GM23338 (cell line): ENCODE measurements at regions not wholly inside any gene's neighbourhood (a gene's known extent, or its start where the extent isn't known, plus 50 kb on each side); places are given as distances from the start of the nearest gene placed in this dataset.

ENCODE experiments used
- ATAC-seq: fragments of 200-7000 bp; cut with Tn5 transposase; 3 replicates; pipeline ENCODE4 v1.9.1; 2020
- DNase-seq: peaks from one replicate; pipeline ENCODE4 v3.0.0-alpha.2; 2015; ENCODE audit warnings: low spot score
- H2AFZ ChIP-seq: fragments of 200-600 bp; sonication (generic); 2 replicates; pipeline ENCODE4 v1.8.0; 2016; ENCODE audit warnings: antibody characterized with exemption, mild to moderate bottlenecking, moderate library complexity
- H3F3A ChIP-seq: fragments of 200-600 bp; sonication (generic); replicated peaks from 2 replicates; pipeline ENCODE4 v1.8.0; 2017; ENCODE audit warnings: antibody characterized with exemption, mixed run types, low read depth
- H3K27ac ChIP-seq: fragments of 200-600 bp; sonication (generic); 2 replicates; pipeline ENCODE4 v1.6.1; 2016; ENCODE audit warnings: low read depth
- H3K27me3 ChIP-seq: fragments of 200-600 bp; sonication (generic); 2 replicates; pipeline ENCODE4 v1.8.0; 2016; ENCODE audit warnings: mild to moderate bottlenecking, mixed run types, moderate library complexity; ENCODE audit not compliant: insufficient read depth
- H3K36me3 ChIP-seq: fragments of 200-600 bp; sonication (generic); 2 replicates; pipeline ENCODE4 v1.8.0; 2016; ENCODE audit warnings: mild to moderate bottlenecking; ENCODE audit not compliant: insufficient read depth
- H3K4me1 ChIP-seq: fragments of 200-600 bp; sonication (generic); 2 replicates; pipeline ENCODE4 v1.8.0; 2016; ENCODE audit warnings: mild to moderate bottlenecking, moderate library complexity; ENCODE audit not compliant: insufficient read depth
- H3K4me2 ChIP-seq: fragments of 200-600 bp; sonication (generic); 2 replicates; pipeline ENCODE4 v1.7.1; 2017; ENCODE audit warnings: mixed run types
- H3K4me3 ChIP-seq: fragments of 200-600 bp; sonication (generic); 2 replicates; pipeline ENCODE4 v1.6.1; 2016; ENCODE audit warnings: mixed run types
- H3K79me2 ChIP-seq: fragments of 200-600 bp; sonication (generic); replicated peaks from 2 replicates; pipeline ENCODE4 v1.8.0; 2017; ENCODE audit warnings: mild to moderate bottlenecking; ENCODE audit not compliant: insufficient read depth
- H3K9me2 ChIP-seq: fragments of 200-600 bp; sonication (generic); 2 replicates; pipeline ENCODE4 v1.8.0; 2017; ENCODE audit not compliant: insufficient read depth
- H4K20me1 ChIP-seq: fragments of 200-600 bp; sonication (generic); replicated peaks from 2 replicates; pipeline ENCODE4 v1.8.0; 2017; ENCODE audit warnings: mild to moderate bottlenecking; ENCODE audit not compliant: insufficient read depth
- H3K27ac Mint-ChIP-seq: 2 replicates; pipeline ENCODE4 v1.8.0; 2020; ENCODE audit warnings: inconsistent platforms, mild to moderate bottlenecking, moderate library complexity, mixed read lengths
- H3K27me3 Mint-ChIP-seq: 3 replicates; pipeline ENCODE4 v1.8.0; 2022; ENCODE audit warnings: low read depth, mild to moderate bottlenecking, moderate library complexity, mixed read lengths, inconsistent platforms; ENCODE audit not compliant: insufficient read depth, poor library complexity
- H3K36me3 Mint-ChIP-seq: 3 replicates; pipeline ENCODE4 v1.8.0; 2021; ENCODE audit warnings: low read depth, mild to moderate bottlenecking, inconsistent platforms, moderate library complexity, mixed read lengths
- H3K4me1 Mint-ChIP-seq: 3 replicates; pipeline ENCODE4 v1.8.0; 2020; ENCODE audit warnings: mild to moderate bottlenecking, inconsistent platforms, mixed read lengths
- H3K4me3 Mint-ChIP-seq: 3 replicates; pipeline ENCODE4 v1.8.0; 2021; ENCODE audit warnings: moderate library complexity, mild to moderate bottlenecking, inconsistent platforms, mixed read lengths
- H3K9me3 Mint-ChIP-seq: 3 replicates; pipeline ENCODE4 v1.8.0; 2020; ENCODE audit warnings: moderate library complexity, mild to moderate bottlenecking, inconsistent platforms, mixed read lengths
- CREB1 ChIP-seq: fragments of 250-450 bp; sonication (Bioruptor Pico); IDR thresholded peaks from 2 replicates; pipeline ENCODE4 v1.5.0; 2020; ENCODE audit warnings: low read depth, mild to moderate bottlenecking, moderate library complexity
- EZH2 ChIP-seq: fragments of 200-600 bp; sonication (generic); IDR thresholded peaks from one replicate; pipeline ENCODE4 v1.8.0; 2017; ENCODE audit warnings: antibody characterized with exemption, mild to moderate bottlenecking, low read depth; ENCODE audit not compliant: unreplicated experiment
- JUNB ChIP-seq: IDR thresholded peaks from one replicate; pipeline ENCODE4 v1.6.1; 2016; ENCODE audit warnings: antibody characterized with exemption; ENCODE audit not compliant: unreplicated experiment
- NANOG ChIP-seq: IDR thresholded peaks from 2 replicates; pipeline ENCODE4 v1.6.1; 2016; ENCODE audit warnings: antibody characterized with exemption, borderline replicate concordance
- POLR2AphosphoS5 ChIP-seq: IDR thresholded peaks from 2 replicates; pipeline ENCODE4 v1.6.1; 2016; ENCODE audit warnings: antibody characterized with exemption, low read depth
- STAT1 ChIP-seq: IDR thresholded peaks from one replicate; pipeline ENCODE4 v1.6.1; 2016; ENCODE audit warnings: antibody characterized with exemption; ENCODE audit not compliant: unreplicated experiment
- ZNF331 ChIP-seq: fragments of 250-450 bp; sonication (Bioruptor Pico); IDR thresholded peaks from 2 replicates; pipeline ENCODE4 v1.5.0; 2020; ENCODE audit warnings: low read depth, mild to moderate bottlenecking, moderate library complexity
- TF ChIP-seq, protein P1 (sequence below): fragments of 250-450 bp; sonication (Bioruptor Pico); IDR thresholded peaks from 2 replicates; pipeline ENCODE4 v1.5.0; 2020; ENCODE audit warnings: mild to moderate bottlenecking, moderate library complexity
- TF ChIP-seq, protein P2 (sequence below): IDR thresholded peaks from 2 replicates; pipeline ENCODE4 v1.6.1; 2016; ENCODE audit warnings: antibody characterized with exemption

DNA sequence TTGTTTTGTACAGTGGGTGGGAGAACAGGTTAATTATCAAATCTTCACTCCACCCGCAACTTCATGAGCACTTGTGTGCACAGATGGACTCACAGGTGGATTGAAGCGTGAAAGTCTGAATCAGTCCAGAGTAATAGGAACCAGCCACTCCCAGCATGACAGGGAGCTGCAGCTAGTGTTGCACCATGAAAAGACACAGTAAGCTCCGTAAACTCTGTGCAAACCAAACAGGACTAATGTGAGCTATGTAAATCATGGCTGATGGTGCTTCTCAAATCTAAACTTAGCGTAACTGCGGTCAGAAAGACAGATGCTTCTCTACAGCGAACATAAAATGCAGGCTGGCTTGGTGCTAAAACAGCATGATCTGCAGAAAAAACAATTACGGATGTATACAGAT is 114.4 kb downstream of the CENPF start:
- no peaks in the 10 kb centered on the region for H4K20me1 ChIP-seq
- no peaks in the 10 kb centered on the region for H3F3A ChIP-seq
- Mint-ChIP-seq H3K36me3 (no peaks in the 10 kb centered on the region), H3K4me3 (no peak overlapping the region), H3K27me3 (no peaks in the 10 kb centered on the region), H3K27ac (no peak overlapping the region), H3K9me3 (peaks cover 3% of the 10 kb centered on the region; the same call in 1 of the 3 replicates), H3K4me1 (no peaks in the 10 kb centered on the region)
- no peak overlapping the region for H3K4me2 ChIP-seq
- H3K9me2 ChIP-seq: no peaks in the 10 kb centered on the region
- no peak for TF ChIP-seq ZNF331 (CRISPR knock-in tag)
- no peak for TF ChIP-seq CREB1
- TF ChIP-seq POLR2AphosphoS5: no peak
- TF ChIP-seq STAT1: no peak
- TF ChIP-seq, protein P1, sequence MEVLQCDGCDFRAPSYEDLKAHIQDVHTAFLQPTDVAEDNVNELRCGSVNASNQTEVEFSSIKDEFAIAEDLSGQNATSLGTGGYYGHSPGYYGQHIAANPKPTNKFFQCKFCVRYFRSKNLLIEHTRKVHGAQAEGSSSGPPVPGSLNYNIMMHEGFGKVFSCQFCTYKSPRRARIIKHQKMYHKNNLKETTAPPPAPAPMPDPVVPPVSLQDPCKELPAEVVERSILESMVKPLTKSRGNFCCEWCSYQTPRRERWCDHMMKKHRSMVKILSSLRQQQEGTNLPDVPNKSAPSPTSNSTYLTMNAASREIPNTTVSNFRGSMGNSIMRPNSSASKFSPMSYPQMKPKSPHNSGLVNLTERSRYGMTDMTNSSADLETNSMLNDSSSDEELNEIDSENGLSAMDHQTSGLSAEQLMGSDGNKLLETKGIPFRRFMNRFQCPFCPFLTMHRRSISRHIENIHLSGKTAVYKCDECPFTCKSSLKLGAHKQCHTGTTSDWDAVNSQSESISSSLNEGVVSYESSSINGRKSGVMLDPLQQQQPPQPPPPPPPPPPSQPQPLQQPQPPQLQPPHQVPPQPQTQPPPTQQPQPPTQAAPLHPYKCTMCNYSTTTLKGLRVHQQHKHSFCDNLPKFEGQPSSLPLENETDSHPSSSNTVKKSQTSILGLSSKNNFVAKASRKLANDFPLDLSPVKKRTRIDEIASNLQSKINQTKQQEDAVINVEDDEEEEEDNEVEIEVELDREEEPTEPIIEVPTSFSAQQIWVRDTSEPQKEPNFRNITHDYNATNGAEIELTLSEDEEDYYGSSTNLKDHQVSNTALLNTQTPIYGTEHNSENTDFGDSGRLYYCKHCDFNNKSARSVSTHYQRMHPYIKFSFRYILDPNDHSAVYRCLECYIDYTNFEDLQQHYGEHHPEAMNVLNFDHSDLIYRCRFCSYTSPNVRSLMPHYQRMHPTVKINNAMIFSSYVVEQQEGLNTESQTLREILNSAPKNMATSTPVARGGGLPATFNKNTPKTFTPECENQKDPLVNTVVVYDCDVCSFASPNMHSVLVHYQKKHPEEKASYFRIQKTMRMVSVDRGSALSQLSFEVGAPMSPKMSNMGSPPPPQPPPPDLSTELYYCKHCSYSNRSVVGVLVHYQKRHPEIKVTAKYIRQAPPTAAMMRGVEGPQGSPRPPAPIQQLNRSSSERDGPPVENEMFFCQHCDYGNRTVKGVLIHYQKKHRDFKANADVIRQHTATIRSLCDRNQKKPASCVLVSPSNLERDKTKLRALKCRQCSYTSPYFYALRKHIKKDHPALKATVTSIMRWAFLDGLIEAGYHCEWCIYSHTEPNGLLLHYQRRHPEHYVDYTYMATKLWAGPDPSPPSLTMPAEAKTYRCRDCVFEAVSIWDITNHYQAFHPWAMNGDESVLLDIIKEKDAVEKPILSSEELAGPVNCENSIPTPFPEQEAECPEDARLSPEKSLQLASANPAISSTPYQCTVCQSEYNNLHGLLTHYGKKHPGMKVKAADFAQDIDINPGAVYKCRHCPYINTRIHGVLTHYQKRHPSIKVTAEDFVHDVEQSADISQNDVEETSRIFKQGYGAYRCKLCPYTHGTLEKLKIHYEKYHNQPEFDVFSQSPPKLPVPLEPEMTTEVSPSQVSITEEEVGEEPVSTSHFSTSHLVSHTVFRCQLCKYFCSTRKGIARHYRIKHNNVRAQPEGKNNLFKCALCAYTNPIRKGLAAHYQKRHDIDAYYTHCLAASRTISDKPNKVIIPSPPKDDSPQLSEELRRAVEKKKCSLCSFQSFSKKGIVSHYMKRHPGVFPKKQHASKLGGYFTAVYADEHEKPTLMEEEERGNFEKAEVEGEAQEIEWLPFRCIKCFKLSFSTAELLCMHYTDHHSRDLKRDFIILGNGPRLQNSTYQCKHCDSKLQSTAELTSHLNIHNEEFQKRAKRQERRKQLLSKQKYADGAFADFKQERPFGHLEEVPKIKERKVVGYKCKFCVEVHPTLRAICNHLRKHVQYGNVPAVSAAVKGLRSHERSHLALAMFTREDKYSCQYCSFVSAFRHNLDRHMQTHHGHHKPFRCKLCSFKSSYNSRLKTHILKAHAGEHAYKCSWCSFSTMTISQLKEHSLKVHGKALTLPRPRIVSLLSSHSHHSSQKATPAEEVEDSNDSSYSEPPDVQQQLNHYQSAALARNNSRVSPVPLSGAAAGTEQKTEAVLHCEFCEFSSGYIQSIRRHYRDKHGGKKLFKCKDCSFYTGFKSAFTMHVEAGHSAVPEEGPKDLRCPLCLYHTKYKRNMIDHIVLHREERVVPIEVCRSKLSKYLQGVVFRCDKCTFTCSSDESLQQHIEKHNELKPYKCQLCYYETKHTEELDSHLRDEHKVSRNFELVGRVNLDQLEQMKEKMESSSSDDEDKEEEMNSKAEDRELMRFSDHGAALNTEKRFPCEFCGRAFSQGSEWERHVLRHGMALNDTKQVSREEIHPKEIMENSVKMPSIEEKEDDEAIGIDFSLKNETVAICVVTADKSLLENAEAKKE: no peak
- TF ChIP-seq NANOG: no peak
- TF ChIP-seq EZH2: no peak
- TF ChIP-seq JUNB: no peak
- TF ChIP-seq, protein P2, sequence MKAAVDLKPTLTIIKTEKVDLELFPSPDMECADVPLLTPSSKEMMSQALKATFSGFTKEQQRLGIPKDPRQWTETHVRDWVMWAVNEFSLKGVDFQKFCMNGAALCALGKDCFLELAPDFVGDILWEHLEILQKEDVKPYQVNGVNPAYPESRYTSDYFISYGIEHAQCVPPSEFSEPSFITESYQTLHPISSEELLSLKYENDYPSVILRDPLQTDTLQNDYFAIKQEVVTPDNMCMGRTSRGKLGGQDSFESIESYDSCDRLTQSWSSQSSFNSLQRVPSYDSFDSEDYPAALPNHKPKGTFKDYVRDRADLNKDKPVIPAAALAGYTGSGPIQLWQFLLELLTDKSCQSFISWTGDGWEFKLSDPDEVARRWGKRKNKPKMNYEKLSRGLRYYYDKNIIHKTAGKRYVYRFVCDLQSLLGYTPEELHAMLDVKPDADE: no peak
- DNase-seq (no peak), ATAC-seq (no peak)
- H3K27ac ChIP-seq: no peak overlapping the region
- H3K79me2 ChIP-seq: no peaks in the 10 kb centered on the region
- H3K27me3 ChIP-seq: no peaks in the 10 kb centered on the region
- H2AFZ ChIP-seq: no peak overlapping the region
- no peaks in the 10 kb centered on the region for H3K36me3 ChIP-seq
- no peak overlapping the region for H3K4me3 ChIP-seq
- no peaks in the 10 kb centered on the region for H3K4me1 ChIP-seq
